Fibroblast of villous mesenchyme (primary cell): ENCODE measurements at regions not wholly inside any gene's neighbourhood (a gene's known extent, or its start where the extent isn't known, plus 50 kb on each side); places are given as distances from the start of the nearest gene placed in this dataset.
A peak's percentile ranks its signal among the peaks of the same experiment; 100 is the strongest.

Experiments
- DNase-seq: peaks from one replicate; pipeline ENCODE4 v3.0.0-alpha.2; 2010; ENCODE audit warnings: low read depth
- H3K4me3 ChIP-seq: 2 replicates; pipeline ENCODE4 v1.5.1; 2011; ENCODE audit warnings: low read depth, mild to moderate bottlenecking, low read length
- CTCF ChIP-seq: IDR thresholded peaks from 2 replicates; pipeline ENCODE4 v1.5.1; 2012; ENCODE audit warnings: low read depth, mild to moderate bottlenecking, low read length; ENCODE audit not compliant: insufficient read depth

DNA sequence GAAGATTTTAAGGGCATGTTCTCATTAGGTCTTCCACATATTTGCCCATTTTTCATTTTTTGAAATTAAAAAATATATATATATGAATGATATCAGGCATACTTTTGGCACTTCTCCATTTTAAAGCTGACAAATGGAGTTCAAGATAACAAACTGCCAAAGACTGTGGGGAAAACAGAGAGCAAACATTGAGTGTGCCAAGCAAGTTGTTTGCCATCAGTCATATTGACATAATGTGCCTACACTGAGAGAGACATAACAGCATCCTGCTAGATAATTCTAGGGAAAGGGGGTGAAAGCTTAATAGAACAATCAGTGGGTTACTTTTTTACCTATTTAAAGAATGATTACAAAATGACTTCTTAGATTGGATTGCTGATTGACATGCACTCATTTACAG lies 529.4 kb upstream of the CXADR start:
- TF ChIP-seq CTCF = no peak
- DNase-seq = no peak
- H3K4me3 ChIP-seq = no peak overlapping the region

DNA sequence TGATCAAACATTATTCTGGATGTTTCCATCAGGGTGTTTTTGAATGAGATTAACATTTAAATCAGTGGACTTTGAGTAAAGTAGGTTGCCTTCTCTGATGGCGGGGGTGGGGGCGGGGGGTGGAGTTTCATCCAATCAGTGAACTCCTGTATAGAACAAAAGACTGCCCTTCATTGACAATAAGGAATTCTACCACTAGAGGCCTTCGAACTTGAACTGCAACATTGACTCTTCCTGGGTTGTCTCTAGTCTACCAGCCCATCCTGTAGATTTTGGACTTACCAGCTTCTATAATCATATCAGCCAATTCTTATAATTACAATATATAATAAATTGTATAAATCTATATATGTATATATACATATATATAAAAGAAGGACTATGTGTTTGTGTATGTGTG lies 520.4 kb upstream of the CXADR start:
- TF ChIP-seq CTCF = no peak
- no peak overlapping the region for H3K4me3 ChIP-seq
- DNase-seq = no peak

- no peak for DNase-seq
- TF ChIP-seq CTCF = no peak
- H3K4me3 ChIP-seq = no peak overlapping the region
Observed at GRCh38 chr21:16993416-16994038, 519.3 kb upstream of the CXADR start.

GRCh38 chr21:17002594-17003257 lies 510.1 kb upstream of the CXADR start:
- TF ChIP-seq CTCF = no peak
- DNase-seq = no peak
- H3K4me3 ChIP-seq = no peak overlapping the region

GRCh38 chr21:17003258-17003615 lies 509.6 kb upstream of the CXADR start:
- no peak for TF ChIP-seq CTCF
- peak; percentile 17 for DNase-seq

DNA sequence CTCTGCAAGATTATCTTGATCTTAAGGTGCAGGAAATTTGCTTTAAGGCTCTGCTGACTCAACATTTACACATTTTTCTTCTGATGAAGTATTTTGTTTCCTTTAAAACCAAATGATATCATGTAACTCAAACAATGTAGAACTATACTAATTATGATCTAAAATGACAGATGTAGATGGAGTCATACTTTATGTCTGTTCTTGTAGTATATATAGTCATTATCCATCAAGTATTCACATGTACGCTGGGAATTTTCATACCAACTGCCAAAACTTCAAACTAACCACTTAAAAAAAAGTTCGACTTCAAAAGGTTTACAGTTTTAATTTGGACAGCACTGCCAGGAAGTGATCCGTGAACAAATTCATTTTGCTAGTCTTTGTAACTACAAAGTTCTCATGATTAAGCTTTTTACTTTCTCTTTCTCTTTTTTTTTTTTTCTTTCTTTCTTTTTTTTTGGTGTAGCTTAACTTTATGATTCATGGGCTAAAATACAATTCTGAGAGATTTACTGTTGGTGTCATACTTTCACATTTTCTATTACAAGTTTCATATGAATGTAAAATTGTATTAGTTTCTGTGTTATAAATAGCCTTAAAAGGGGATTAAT lies 509.0 kb upstream of the CXADR start:
- no peak for TF ChIP-seq CTCF
- DNase-seq = peak; percentile 5
- H3K4me3 ChIP-seq = peak overlapping the region; percentile 17

More at GRCh38 chr21:17003258-17003615, 509.6 kb upstream of the CXADR start:
- no peak overlapping the region for H3K4me3 ChIP-seq

DNA sequence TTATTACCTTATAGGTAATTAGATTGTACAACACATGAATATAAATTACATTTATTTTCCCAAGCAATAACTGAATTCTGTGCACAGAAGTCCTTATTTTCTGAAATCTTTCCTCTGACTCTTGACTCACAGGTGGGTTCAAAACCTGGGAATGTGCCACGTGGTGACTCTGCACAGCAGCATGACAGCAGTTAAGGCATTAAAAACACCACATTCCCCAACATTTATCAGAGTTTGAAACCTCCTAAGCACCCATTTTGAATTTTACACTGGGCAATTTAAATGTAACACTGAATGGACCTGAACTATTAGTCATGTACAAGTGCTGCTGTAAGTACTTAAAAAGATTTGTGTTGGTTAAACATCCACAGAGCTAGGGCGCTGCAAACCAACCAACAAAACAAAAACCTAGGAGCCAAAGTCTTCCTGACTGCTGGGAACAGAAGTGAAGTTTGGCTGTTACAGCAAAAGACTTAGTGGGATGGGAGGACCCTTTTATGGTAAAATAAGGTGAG lies 480.6 kb upstream of the CXADR start:
- no peak overlapping the region for H3K4me3 ChIP-seq
- no peak for TF ChIP-seq CTCF
- no peak for DNase-seq
